Mammary epithelial cell (primary cell): ENCODE measurements at regions not wholly inside any gene's neighbourhood (a gene's known extent, or its start where the extent isn't known, plus 50 kb on each side); places are given as distances from the start of the nearest gene placed in this dataset.

ENCODE experiments used
- EZH2 ChIP-seq: IDR thresholded peaks from 2 replicates; pipeline ENCODE4 v1.6.1; 2012; ENCODE audit warnings: low read length, inconsistent platforms, borderline replicate concordance
- TF ChIP-seq, protein P1 (sequence below), 2 donors: IDR thresholded peaks in 1 of 2; conservative IDR thresholded peaks in 1 of 2; 2 replicates each; pipeline ENCODE4 v1.5.1; 2011 to 2012; ENCODE audit warnings: inconsistent platforms in 2 of 2, low read length in 2 of 2, mild to moderate bottlenecking in 2 of 2, control low read depth in 1 of 2, low read depth in 1 of 2; ENCODE audit not compliant: insufficient read depth in 1 of 2; ENCODE audit errors: extremely low read depth in 1 of 2

DNA sequence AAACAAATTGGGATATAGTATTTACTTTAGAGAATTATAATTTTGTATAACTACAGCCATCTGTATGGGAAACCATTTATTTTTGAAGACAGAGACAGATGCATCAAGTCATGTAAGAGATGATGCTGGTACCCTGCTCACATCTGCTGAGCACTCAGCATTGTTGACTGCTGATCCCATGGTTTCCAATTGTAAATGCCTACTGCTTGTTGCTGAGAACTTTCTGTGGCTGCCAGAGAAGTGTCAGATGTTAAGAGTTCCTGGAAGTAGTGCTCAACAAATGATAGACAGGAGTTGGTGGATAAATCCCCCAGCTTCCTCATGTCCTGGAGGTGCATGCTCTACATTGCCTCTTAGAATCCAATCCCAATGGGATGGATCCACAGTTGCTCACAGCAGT, 167.1 kb downstream of the OXSM start:
- TF ChIP-seq, protein P1, sequence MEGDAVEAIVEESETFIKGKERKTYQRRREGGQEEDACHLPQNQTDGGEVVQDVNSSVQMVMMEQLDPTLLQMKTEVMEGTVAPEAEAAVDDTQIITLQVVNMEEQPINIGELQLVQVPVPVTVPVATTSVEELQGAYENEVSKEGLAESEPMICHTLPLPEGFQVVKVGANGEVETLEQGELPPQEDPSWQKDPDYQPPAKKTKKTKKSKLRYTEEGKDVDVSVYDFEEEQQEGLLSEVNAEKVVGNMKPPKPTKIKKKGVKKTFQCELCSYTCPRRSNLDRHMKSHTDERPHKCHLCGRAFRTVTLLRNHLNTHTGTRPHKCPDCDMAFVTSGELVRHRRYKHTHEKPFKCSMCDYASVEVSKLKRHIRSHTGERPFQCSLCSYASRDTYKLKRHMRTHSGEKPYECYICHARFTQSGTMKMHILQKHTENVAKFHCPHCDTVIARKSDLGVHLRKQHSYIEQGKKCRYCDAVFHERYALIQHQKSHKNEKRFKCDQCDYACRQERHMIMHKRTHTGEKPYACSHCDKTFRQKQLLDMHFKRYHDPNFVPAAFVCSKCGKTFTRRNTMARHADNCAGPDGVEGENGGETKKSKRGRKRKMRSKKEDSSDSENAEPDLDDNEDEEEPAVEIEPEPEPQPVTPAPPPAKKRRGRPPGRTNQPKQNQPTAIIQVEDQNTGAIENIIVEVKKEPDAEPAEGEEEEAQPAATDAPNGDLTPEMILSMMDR (conservative IDR thresholded peaks at IDR 0.05 in 1 of 2, IDR thresholded peaks at IDR 0.05 in 1 of 2; ENCODE audit: extremely low read depth in 1 of 2, insufficient read depth in 1 of 2, low read depth in 1 of 2, low read length in 2 of 2): no peak
- no peak for TF ChIP-seq EZH2
